Activated CD4-positive, alpha-beta T cell treated with anti-CD3 and anti-CD28 coated beads for 36 hours (primary cell): ENCODE measurements at regions not wholly inside any gene's neighbourhood (a gene's known extent, or its start where the extent isn't known, plus 50 kb on each side); places are given as distances from the start of the nearest gene placed in this dataset.

Experiments used
- ATAC-seq: fragments of 200-7000 bp; cut with Tn5 transposase; one replicate; pipeline ENCODE4 v1.10.0; 2021; ENCODE audit warnings: mild to moderate bottlenecking, moderate library complexity
- CTCF ChIA-PET: fragments of 350-600 bp; sonication (Branson Sonifier 250); formaldehyde crosslinking; loops from one replicate; lab custom pipeline; 2021; ENCODE audit warnings: antibody characterized with exemption; lab: Charles Lee
- POLR2A ChIA-PET: fragments of 350-600 bp; sonication (Branson Sonifier 250); formaldehyde crosslinking; loops from one replicate; lab custom pipeline; 2021; ENCODE audit warnings: antibody characterized with exemption, inconsistent platforms; lab: Charles Lee
- DNase-seq: peaks from one replicate; pipeline ENCODE4 v3.0.0-alpha.2; 2020
- H3K27ac Mint-ChIP-seq: one replicate; pipeline ENCODE4 v1.8.0; 2021; ENCODE audit warnings: mixed read lengths
- H3K27me3 Mint-ChIP-seq: one replicate; pipeline ENCODE4 v1.8.0; 2021; ENCODE audit warnings: mixed read lengths
- H3K36me3 Mint-ChIP-seq: one replicate; pipeline ENCODE4 v1.8.0; 2021; ENCODE audit warnings: low read depth, mixed read lengths
- H3K4me1 Mint-ChIP-seq: one replicate; pipeline ENCODE4 v1.8.0; 2021; ENCODE audit warnings: mixed read lengths
- H3K4me3 Mint-ChIP-seq: one replicate; pipeline ENCODE4 v1.8.0; 2021; ENCODE audit warnings: mild to moderate bottlenecking, moderate library complexity, mixed read lengths
- H3K9me3 Mint-ChIP-seq: one replicate; pipeline ENCODE4 v1.8.0; 2021; ENCODE audit warnings: low read depth, mixed read lengths
- intact Hi-C, 2 experiments: fragments of 100-400 bp; cut with DNase I in 1 of 2; cut with micrococcal nuclease in 1 of 2; formaldehyde crosslinking; loops; one replicate each; pipeline versions ENCODE4 v1.14.2 to v1.15.1; 2022 to 2024; cut with DNase I, micrococcal nuclease

DNA sequence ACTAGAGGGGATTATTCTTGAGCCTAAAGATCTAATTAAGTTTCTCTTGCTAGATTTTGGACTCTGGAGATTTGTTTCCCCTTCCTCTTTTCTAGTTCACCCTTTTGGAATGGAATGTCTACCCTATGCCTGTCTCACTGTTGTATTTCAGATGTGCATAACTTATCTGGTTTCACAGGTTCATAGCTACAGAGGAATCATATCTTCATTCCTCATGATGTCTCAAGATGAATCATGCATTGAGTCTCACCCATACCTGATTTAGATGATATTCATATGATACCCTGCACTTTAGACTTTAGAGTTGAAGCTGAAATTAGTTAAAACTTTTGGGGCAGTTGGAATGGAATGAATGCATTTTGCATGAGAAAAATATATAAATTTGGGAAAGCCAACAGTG is 246.7 kb downstream of the HS3ST1 start:
- no peaks in the 10 kb centered on the region for H3K4me1 Mint-ChIP-seq
- no peaks in the 10 kb centered on the region for H3K36me3 Mint-ChIP-seq
- ATAC-seq (no peak), DNase-seq (no peak)
- intact Hi-C loops, result no loop called here
- H3K27ac Mint-ChIP-seq, result no peak overlapping the region
- no peaks in the 10 kb centered on the region for H3K9me3 Mint-ChIP-seq
- no peaks in the 10 kb centered on the region for H3K27me3 Mint-ChIP-seq
- ChIA-PET CTCF (no interaction called here), POLR2A (no interaction called here)
- no peak overlapping the region for H3K4me3 Mint-ChIP-seq

DNA sequence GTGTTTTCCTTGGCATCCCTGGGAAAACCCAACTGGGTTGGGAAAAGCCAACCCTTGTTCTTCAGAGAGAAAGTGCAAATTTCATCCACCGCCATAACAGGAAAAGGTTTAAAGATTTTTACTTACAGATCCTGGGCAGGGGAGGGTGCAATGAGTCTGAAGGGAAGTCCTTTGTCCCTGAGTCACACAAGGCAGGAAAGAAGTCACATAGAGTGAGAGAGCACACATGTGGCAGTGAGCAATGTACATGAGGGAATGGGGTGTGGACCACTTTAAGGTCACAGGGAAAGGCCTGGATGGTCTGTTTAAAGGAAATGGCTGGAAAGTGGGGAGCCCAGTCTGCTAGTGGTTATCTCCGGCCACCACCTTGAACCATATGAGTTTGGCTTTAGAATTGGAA is 248.9 kb downstream of the HS3ST1 start:
- Mint-ChIP-seq H3K27me3 (no peaks in the 10 kb centered on the region), H3K36me3 (no peaks in the 10 kb centered on the region), H3K9me3 (no peaks in the 10 kb centered on the region), H3K27ac (no peak overlapping the region), H3K4me1 (no peaks in the 10 kb centered on the region), H3K4me3 (no peak overlapping the region)
- POLR2A ChIA-PET, result no interaction called here
- CTCF ChIA-PET, result no interaction called here
- DNase-seq (no peak), ATAC-seq (no peak)
- intact Hi-C loops, result no loop called here

DNA sequence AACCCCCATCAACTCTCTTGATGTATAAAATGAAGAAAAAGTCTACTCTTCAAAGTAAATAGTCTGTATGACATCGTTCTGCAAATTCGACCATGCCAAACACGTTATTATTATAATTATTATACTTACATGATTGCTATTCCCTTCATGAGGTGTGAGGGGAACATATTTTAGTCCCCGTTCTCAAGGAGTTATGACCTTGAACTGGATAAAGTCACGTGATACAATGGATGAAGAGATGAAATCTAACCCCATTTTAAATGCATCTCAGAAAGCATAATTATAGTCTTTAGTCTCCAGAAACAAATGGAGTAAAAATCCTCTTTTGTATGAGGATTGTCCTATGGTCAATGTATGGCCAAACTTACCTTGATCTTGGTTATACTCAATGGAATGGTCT is 250.3 kb downstream of the HS3ST1 start:
- H3K4me3 Mint-ChIP-seq, result no peak overlapping the region
- peaks cover 3% of the 10 kb centered on the region for H3K27me3 Mint-ChIP-seq
- intact Hi-C loops, result no loop called here
- H3K36me3 Mint-ChIP-seq, result no peaks in the 10 kb centered on the region
- POLR2A ChIA-PET, result no interaction called here
- H3K4me1 Mint-ChIP-seq, result no peaks in the 10 kb centered on the region
- no peaks in the 10 kb centered on the region for H3K9me3 Mint-ChIP-seq
- CTCF ChIA-PET, result no interaction called here
- DNase-seq (no peak), ATAC-seq (no peak)
- H3K27ac Mint-ChIP-seq, result no peak overlapping the region

DNA sequence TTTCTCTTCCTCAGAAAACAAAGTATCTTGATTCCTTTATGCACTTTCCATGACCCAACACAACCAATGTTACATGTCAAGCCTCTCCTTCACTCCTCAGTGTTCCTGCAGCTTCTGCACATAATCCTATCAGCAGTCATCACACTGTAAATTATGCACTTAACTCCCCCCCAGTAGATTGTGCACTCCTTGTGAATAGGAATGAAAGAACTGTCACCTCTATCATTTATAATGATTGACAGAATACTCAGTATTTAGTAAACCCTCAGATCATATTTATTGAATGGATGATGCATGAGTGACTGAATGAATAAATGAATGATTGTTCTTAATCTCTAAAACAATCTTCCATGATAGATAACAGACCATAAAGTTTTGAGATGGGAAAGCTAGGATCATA is 253.3 kb downstream of the HS3ST1 start:
- ATAC-seq (no peak), DNase-seq (no peak)
- POLR2A ChIA-PET, result no interaction called here

DNA sequence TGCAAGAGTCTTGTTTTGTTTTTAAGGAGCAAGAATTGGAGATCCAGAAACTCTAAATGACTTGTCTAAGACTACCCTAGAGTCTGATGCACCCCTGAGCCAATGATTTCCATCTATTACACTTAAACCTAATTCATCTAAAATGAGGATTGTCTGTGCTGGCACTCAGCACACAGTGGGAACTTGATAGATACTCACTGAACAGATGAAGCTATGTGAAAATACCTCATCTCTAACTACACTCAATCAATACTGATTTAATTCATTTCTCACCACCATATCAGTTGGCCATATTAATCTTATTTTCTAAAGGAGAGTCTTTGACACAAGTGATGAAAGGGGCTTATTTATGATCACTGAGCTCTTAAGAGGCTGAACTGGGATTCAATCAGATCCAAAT is 262.1 kb downstream of the HS3ST1 start:
- Mint-ChIP-seq H3K27ac (no peak overlapping the region), H3K4me1 (no peaks in the 10 kb centered on the region), H3K27me3 (no peaks in the 10 kb centered on the region), H3K36me3 (no peaks in the 10 kb centered on the region), H3K4me3 (no peak overlapping the region), H3K9me3 (no peaks in the 10 kb centered on the region)
- CTCF ChIA-PET, result no interaction called here
- intact Hi-C loops, result no loop called here
- POLR2A ChIA-PET, result no interaction called here
- DNase-seq (no peak), ATAC-seq (no peak)

More for the DNA sequence above, 253.3 kb downstream of the HS3ST1 start:
- Mint-ChIP-seq H3K4me3 (no peak overlapping the region), H3K27ac (no peak overlapping the region), H3K9me3 (no peaks in the 10 kb centered on the region), H3K4me1 (no peaks in the 10 kb centered on the region), H3K27me3 (peaks cover 3% of the 10 kb centered on the region), H3K36me3 (no peaks in the 10 kb centered on the region)
- CTCF ChIA-PET, result no interaction called here
- intact Hi-C loops, result no loop called here

DNA sequence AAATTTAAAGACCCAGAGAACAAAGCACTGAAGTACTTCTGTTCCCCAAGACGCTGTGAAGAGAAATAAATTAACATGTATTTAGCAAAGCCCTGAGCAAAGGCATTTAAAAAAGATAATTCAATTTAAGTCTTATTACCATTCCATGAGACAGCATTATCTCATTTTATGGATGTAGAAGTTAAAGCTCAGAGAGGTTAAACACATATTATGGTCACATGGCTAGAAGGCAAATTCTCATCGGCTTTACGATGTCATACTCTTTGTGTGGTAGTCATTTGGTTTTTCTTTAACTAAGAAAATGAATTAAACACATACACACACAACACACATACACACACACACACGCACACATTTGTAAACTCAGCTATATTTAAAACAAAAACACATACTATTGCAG is 262.7 kb downstream of the HS3ST1 start:
- H3K27ac Mint-ChIP-seq, result no peak overlapping the region
- ATAC-seq, result no peak
- H3K36me3 Mint-ChIP-seq, result no peaks in the 10 kb centered on the region
- H3K4me3 Mint-ChIP-seq, result no peak overlapping the region
- ChIA-PET CTCF (no interaction called here), POLR2A (no interaction called here)
- no peak for DNase-seq
- H3K9me3 Mint-ChIP-seq, result no peaks in the 10 kb centered on the region
- intact Hi-C loops, result no loop called here
- H3K4me1 Mint-ChIP-seq, result no peaks in the 10 kb centered on the region
- no peaks in the 10 kb centered on the region for H3K27me3 Mint-ChIP-seq

DNA sequence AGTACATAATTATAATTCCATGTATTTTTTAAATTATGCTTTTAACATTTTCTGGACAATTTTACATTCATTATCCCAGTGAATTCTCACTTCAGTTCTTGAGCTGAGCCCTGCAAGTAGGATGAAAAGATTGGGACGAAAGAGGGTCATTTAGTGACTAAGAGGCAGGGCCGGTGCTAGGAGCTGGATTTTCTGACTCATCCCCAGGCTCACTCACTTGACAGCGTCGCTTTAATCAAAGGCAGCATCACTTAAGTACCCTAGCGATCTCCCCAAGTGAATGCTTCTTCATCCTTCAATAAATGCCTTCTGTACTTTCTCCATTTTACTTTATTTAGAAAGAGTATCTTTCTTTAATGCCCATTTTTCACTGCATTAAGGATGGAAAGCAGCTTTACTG is 263.6 kb downstream of the HS3ST1 start:
- Mint-ChIP-seq H3K36me3 (no peaks in the 10 kb centered on the region), H3K9me3 (no peaks in the 10 kb centered on the region), H3K27me3 (no peaks in the 10 kb centered on the region), H3K27ac (no peak overlapping the region), H3K4me3 (no peak overlapping the region), H3K4me1 (no peaks in the 10 kb centered on the region)
- no peak for ATAC-seq
- DNase-seq, result no peak
- POLR2A ChIA-PET, result no interaction called here
- intact Hi-C loops, result no loop called here
- CTCF ChIA-PET, result no interaction called here

DNA sequence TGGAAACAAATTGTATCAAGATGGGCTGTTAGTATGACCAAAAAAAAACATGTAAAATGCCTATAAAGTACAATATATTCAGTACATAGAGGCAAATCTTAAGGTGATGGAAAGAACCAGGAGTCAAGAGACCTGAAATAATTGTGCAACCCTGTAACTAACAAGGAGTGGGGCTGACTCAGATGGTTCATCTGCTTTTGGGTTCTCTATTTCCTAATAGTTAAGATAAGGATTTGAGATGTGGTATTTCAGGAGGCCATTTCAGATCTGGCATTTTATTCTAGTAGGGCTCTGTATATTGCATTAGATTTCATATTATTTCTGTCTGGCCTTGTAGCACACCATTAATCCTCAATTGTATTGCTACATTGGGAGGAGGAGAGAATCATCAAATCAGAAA is 268.4 kb downstream of the HS3ST1 start:
- ChIA-PET POLR2A (no interaction called here), CTCF (no interaction called here)
- no peaks in the 10 kb centered on the region for H3K9me3 Mint-ChIP-seq
- peaks cover 8% of the 10 kb centered on the region for H3K4me1 Mint-ChIP-seq
- H3K27me3 Mint-ChIP-seq, result peaks cover under 1% of the 10 kb centered on the region
- no peaks in the 10 kb centered on the region for H3K36me3 Mint-ChIP-seq
- H3K27ac Mint-ChIP-seq, result no peak overlapping the region
- no peak for ATAC-seq
- H3K4me3 Mint-ChIP-seq, result no peak overlapping the region
- no peak for DNase-seq
- intact Hi-C loops, result no loop called here

DNA sequence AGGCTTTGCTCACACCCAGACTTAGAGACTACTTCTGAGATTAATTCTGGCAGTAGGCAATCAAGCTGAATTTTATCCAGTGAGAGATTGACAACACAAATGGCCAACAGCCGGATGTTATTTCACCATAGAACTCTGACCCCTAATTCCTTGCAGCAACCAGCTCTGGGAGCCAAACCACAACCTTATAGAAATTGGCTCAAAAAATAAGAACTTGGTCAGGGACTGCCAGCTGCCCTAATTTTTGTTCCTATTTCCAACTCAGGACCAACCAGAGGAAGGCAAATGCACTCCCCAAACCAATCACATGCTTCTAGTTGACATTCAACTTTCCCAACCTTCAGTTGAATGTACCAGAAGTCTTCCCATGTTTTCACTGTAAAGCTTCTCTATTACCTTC is 269.7 kb downstream of the HS3ST1 start:
- no peak for ATAC-seq
- Mint-ChIP-seq H3K4me3 (no peak overlapping the region), H3K36me3 (no peaks in the 10 kb centered on the region), H3K27ac (no peak overlapping the region), H3K27me3 (peaks cover 3% of the 10 kb centered on the region), H3K9me3 (no peaks in the 10 kb centered on the region), H3K4me1 (peaks cover 13% of the 10 kb centered on the region)
- intact Hi-C loops, result no loop called here
- POLR2A ChIA-PET, result no interaction called here
- CTCF ChIA-PET, result no interaction called here
- DNase-seq, result no peak

DNA sequence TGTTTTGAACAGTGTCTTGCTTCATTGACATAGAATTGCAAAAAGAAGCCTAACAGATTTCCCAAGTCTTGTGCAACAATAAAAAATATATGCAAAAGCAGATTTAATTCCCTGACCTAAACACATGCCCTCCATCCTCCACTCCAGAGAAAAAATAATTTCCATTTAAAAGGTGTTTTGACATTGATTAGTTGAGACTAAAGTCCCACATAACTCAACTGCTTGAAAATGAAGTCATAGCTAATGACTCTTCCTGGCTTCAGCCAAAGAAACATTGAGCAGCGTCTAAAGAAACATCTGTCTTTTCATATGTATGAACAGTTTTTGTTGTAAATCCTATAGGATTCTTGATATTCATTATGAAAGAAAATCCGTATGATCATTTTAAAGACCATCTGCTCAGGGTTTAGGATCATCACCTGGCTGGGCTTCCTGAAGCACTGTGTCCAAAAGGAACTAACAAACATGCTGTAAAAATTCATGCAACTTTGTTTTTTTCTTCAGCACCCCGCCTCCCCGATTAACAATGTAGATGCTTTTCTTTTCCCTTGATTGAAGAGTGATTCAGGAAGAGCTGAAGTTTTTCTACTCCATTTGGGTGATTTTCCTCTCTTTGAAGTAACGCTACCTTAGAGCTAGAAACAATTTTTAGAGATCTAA is 273.4 kb downstream of the HS3ST1 start:
- Mint-ChIP-seq H3K27me3 (peaks cover 3% of the 10 kb centered on the region), H3K4me1 (peaks cover 16% of the 10 kb centered on the region), H3K9me3 (no peaks in the 10 kb centered on the region), H3K36me3 (no peaks in the 10 kb centered on the region), H3K27ac (no peak overlapping the region), H3K4me3 (no peak overlapping the region)
- ATAC-seq, result no peak
- intact Hi-C loops, result no loop called here
- ChIA-PET CTCF (no interaction called here), POLR2A (no interaction called here)
- no peak for DNase-seq

DNA sequence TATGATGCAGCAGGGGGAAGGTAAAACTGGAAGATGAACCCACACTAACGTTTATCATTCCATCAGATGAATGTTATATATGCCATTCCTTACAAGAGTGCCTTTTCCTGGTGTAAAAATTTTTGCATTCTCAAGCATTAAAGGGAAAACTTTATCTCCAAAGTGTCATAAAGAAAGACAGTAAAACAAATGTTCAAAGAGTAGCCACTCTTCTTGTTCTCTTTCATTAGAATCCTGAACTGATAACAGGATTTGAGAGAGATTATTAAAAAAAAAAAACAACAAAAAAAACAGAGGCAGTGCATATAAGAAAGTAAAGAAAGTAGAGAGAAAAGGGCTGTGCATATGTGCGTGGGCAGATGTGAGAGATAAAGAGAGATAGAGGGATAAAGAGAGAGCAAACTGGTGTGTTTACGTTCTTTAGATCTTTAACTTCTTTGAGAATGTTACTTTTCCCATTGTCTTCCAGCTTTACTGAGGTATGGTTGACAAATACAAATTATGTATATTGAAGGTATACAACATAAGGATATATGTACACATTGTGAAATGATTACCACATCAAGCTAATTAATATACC is 275.4 kb downstream of the HS3ST1 start:
- CTCF ChIA-PET, result interaction anchor here (0.6 kb wide), 1 partner anchor 513 kb away, joined by 3 read pairs; no protein-coding TSS in a partner anchor
- ATAC-seq (no peak), DNase-seq (no peak)
- no peak overlapping the region for H3K4me3 Mint-ChIP-seq
- H3K27ac Mint-ChIP-seq, result no peak overlapping the region
- no peaks in the 10 kb centered on the region for H3K9me3 Mint-ChIP-seq
- H3K27me3 Mint-ChIP-seq, result peaks cover 3% of the 10 kb centered on the region
- peaks cover 16% of the 10 kb centered on the region for H3K4me1 Mint-ChIP-seq
- intact Hi-C loops, result no loop called here
- H3K36me3 Mint-ChIP-seq, result no peaks in the 10 kb centered on the region
- POLR2A ChIA-PET, result interaction anchor here (0.6 kb wide), 1 partner anchor 40 kb away, joined by 3 read pairs; no protein-coding TSS in a partner anchor

DNA sequence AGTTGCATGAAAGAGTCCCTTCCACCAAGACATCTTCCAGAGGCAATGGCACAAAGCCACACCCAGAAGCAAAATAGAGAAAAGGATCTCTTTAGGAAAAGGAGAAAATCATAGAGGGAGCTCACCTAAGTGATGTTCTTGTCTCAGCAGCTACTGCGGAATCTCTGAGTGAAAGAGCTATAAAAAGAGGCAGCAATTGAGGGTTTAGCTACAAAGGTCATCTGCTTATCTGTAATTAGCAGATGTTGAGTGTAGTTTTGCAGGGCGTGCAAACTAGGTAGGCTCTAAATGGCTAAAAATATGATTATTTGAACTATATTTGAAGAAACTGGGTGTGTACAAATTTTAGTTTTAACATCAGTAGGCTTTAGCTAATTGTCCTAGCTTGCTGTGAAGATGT is 276.0 kb downstream of the HS3ST1 start:
- H3K9me3 Mint-ChIP-seq, result no peaks in the 10 kb centered on the region
- no peak for DNase-seq
- H3K4me1 Mint-ChIP-seq, result peaks cover 16% of the 10 kb centered on the region
- no peak overlapping the region for H3K27ac Mint-ChIP-seq
- CTCF ChIA-PET, result interaction anchor here (0.6 kb wide), 1 partner anchor 512 kb away, joined by 3 read pairs; no protein-coding TSS in a partner anchor
- H3K27me3 Mint-ChIP-seq, result peaks cover 3% of the 10 kb centered on the region
- intact Hi-C loops, result no loop called here
- POLR2A ChIA-PET, result interaction anchor here (0.6 kb wide), 1 partner anchor 39 kb away, joined by 3 read pairs; no protein-coding TSS in a partner anchor
- ATAC-seq, result no peak
- no peak overlapping the region for H3K4me3 Mint-ChIP-seq
- H3K36me3 Mint-ChIP-seq, result no peaks in the 10 kb centered on the region
